CD14-positive monocyte (primary cell): ENCODE measurements at regions not wholly inside any gene's neighbourhood (a gene's known extent, or its start where the extent isn't known, plus 50 kb on each side); places are given as distances from the start of the nearest gene placed in this dataset.

ENCODE experiments used
- DNase-seq, 3 donors: peaks; one replicate each; pipeline ENCODE4 v3.0.0-alpha.2; 2011 to 2022
- H2AFZ ChIP-seq: 2 replicates; pipeline ENCODE4 v1.6.0; 2012; ENCODE audit warnings: mild to moderate bottlenecking, low read depth, low read length, inconsistent platforms; ENCODE audit not compliant: insufficient read depth, poor library complexity, severe bottlenecking
- H3K27ac ChIP-seq, 2 donors: 1 replicate in 1 of 2; 2 replicates in 1 of 2; pipeline ENCODE4 v1.5.1; 2012 to 2013; ENCODE audit warnings: low read length in 2 of 2, control low read depth in 1 of 2, inconsistent platforms in 1 of 2, low read depth in 1 of 2, mild to moderate bottlenecking in 1 of 2
- H3K27me3 ChIP-seq, 2 donors: one replicate each; pipeline versions ENCODE4 v1.6.0 to v1.6.1; 2011 to 2013; ENCODE audit warnings: low read length in 2 of 2; ENCODE audit not compliant: control insufficient read depth in 2 of 2, insufficient read depth in 2 of 2
- H3K36me3 ChIP-seq, 2 donors: replicated peaks in 1 of 2; 1 replicate in 1 of 2; 2 replicates in 1 of 2; pipeline versions ENCODE4 v1.5.1 to v1.6.1; 2012 to 2013; ENCODE audit warnings: low read length in 2 of 2, control low read depth in 1 of 2, inconsistent platforms in 1 of 2, mild to moderate bottlenecking in 1 of 2; ENCODE audit not compliant: insufficient read depth in 2 of 2, control insufficient read depth in 1 of 2
- H3K4me1 ChIP-seq, 2 donors: 1 replicate in 1 of 2; 2 replicates in 1 of 2; pipeline versions ENCODE4 v1.5.1 to v1.6.1; 2012 to 2013; ENCODE audit warnings: low read length in 2 of 2, control low read depth in 1 of 2, inconsistent platforms in 1 of 2, mild to moderate bottlenecking in 1 of 2, moderate library complexity in 1 of 2; ENCODE audit not compliant: insufficient read depth in 2 of 2, control insufficient read depth in 1 of 2
- H3K4me2 ChIP-seq: replicated peaks from 2 replicates; pipeline ENCODE3; 2012; ENCODE audit warnings: low read length, moderate library complexity, mild to moderate bottlenecking; ENCODE audit not compliant: poor library complexity, severe bottlenecking; ENCODE audit errors: extremely low read depth
- H3K4me3 ChIP-seq, 3 experiments: fragments of 200-600 bp in 1 of 3; sonication (generic) in 1 of 3; replicated peaks in 1 of 3; 1 replicate in 2 of 3; 2 replicates in 1 of 3; pipeline ENCODE4 v1.5.1; 2011 to 2013; ENCODE audit warnings: low read length in 3 of 3, mild to moderate bottlenecking in 3 of 3, control low read depth in 2 of 3, low read depth in 2 of 3, inconsistent platforms in 1 of 3, moderate library complexity in 1 of 3
- H3K79me2 ChIP-seq: 2 replicates; pipeline ENCODE4 v1.6.0; 2012; ENCODE audit warnings: mild to moderate bottlenecking, control low read depth, inconsistent platforms, low read length, moderate library complexity; ENCODE audit not compliant: insufficient read depth
- H3K9ac ChIP-seq: 2 replicates; pipeline ENCODE4 v1.6.0; 2017; ENCODE audit warnings: low read length, mild to moderate bottlenecking; ENCODE audit not compliant: insufficient read depth, poor library complexity, severe bottlenecking
- H3K9me3 ChIP-seq, 2 donors: replicated peaks in 1 of 2; 1 replicate in 1 of 2; 2 replicates in 1 of 2; pipeline versions ENCODE4 v1.5.1 to v1.6.1; 2012 to 2013; ENCODE audit warnings: low read length in 2 of 2, control low read depth in 1 of 2; ENCODE audit not compliant: control insufficient read depth in 1 of 2, insufficient read depth in 1 of 2
- H4K20me1 ChIP-seq: 2 replicates; pipeline ENCODE4 v1.6.0; 2012; ENCODE audit warnings: mild to moderate bottlenecking, low read length, control low read depth, moderate library complexity; ENCODE audit not compliant: insufficient read depth
- H3K27ac Mint-ChIP-seq, 7 donors: one replicate each; pipeline ENCODE4 v1.8.0; 2020; ENCODE audit warnings: mild to moderate bottlenecking in 7 of 7, mixed read lengths in 7 of 7, moderate library complexity in 6 of 7, inconsistent platforms in 2 of 7
- H3K27me3 Mint-ChIP-seq, 3 donors: one replicate each; pipeline ENCODE4 v1.8.0; 2021 to 2022; ENCODE audit warnings: low read depth in 3 of 3, mild to moderate bottlenecking in 3 of 3, mixed read lengths in 3 of 3, moderate library complexity in 3 of 3, inconsistent platforms in 1 of 3
- H3K36me3 Mint-ChIP-seq, 2 donors: one replicate each; pipeline ENCODE4 v1.8.0; 2020; ENCODE audit warnings: mixed read lengths in 2 of 2, inconsistent platforms in 1 of 2, mild to moderate bottlenecking in 1 of 2
- H3K4me1 Mint-ChIP-seq: one replicate; pipeline ENCODE4 v1.8.0; 2020; ENCODE audit warnings: mild to moderate bottlenecking, mixed read lengths
- H3K4me3 Mint-ChIP-seq, 2 donors: one replicate each; pipeline ENCODE4 v1.8.0; 2020; ENCODE audit warnings: mild to moderate bottlenecking in 2 of 2, mixed read lengths in 2 of 2, moderate library complexity in 1 of 2
- H3K9me3 Mint-ChIP-seq, 7 donors: one replicate each; pipeline ENCODE4 v1.8.0; 2020 to 2022; ENCODE audit warnings: mixed read lengths in 7 of 7, mild to moderate bottlenecking in 6 of 7, moderate library complexity in 6 of 7, inconsistent platforms in 2 of 7
- WGBS: methylation state at CpG from one replicate; pipeline ENCODE4 v1.1.5; 2013; ENCODE audit warnings: missing lambda C conversion rate; ENCODE audit not compliant: insufficient coverage; 5-methylcytosine and 5-hydroxymethylcytosine counted together
- intact Hi-C, 2 donors: fragments of 100-400 bp; cut with micrococcal nuclease; formaldehyde crosslinking; loops; one replicate each; pipeline versions ENCODE4 v1.15.0 to v1.15.1; 2023
- TF ChIP-seq, protein P1 (sequence below): fragments of 200-600 bp; IDR thresholded peaks from one replicate; pipeline ENCODE4 v1.8.0; 2022; ENCODE audit warnings: antibody characterized with exemption, mild to moderate bottlenecking

DNA sequence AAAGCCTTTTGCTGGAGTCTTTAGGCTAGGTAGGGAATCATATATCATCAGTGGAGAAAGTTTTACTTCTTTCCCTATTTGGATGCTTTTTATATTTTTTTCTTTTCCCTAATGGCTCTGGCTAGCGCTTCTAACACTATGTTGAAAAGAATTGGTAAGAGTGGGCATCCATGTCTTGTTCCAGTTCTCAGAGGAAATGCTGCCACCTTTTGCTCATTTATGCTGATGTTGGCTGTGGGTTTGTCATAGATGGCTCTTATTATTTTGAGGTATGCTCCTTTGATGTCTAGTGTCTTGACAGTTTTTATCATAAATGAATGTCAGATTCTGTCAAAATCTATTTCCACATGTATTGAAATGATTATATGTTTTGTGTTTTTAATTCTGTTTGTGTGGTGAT lies 1544.1 kb downstream of the REEP3 start:
- TF ChIP-seq, protein P1, sequence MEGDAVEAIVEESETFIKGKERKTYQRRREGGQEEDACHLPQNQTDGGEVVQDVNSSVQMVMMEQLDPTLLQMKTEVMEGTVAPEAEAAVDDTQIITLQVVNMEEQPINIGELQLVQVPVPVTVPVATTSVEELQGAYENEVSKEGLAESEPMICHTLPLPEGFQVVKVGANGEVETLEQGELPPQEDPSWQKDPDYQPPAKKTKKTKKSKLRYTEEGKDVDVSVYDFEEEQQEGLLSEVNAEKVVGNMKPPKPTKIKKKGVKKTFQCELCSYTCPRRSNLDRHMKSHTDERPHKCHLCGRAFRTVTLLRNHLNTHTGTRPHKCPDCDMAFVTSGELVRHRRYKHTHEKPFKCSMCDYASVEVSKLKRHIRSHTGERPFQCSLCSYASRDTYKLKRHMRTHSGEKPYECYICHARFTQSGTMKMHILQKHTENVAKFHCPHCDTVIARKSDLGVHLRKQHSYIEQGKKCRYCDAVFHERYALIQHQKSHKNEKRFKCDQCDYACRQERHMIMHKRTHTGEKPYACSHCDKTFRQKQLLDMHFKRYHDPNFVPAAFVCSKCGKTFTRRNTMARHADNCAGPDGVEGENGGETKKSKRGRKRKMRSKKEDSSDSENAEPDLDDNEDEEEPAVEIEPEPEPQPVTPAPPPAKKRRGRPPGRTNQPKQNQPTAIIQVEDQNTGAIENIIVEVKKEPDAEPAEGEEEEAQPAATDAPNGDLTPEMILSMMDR: no peak
- Mint-ChIP-seq H3K36me3 (no peaks in the 10 kb centered on the region), H3K27me3 (no peaks in the 10 kb centered on the region), H3K4me1 (no peaks in the 10 kb centered on the region), H3K9me3 (peaks cover 0 to 2% (median 0%) of the 10 kb centered on the region in 7 donors), H3K27ac (no peak overlapping the region), H3K4me3 (no peak overlapping the region)
- DNase-seq: no peak
- Histone ChIP-seq H3K79me2 (no peaks in the 10 kb centered on the region), H3K4me3 (no peak overlapping the region), H4K20me1 (no peaks in the 10 kb centered on the region), H2AFZ (no peak overlapping the region), H3K4me2 (no peak overlapping the region), H3K27ac (no peak overlapping the region), H3K36me3 (no peaks in the 10 kb centered on the region), H3K9ac (no peak overlapping the region), H3K9me3 (no peaks in the 10 kb centered on the region), H3K4me1 (no peaks in the 10 kb centered on the region), H3K27me3 (no peaks in the 10 kb centered on the region)
- 86% methylated on average over 1 of the region's 1 CpG for WGBS
- intact Hi-C loops: no loop called here

- Mint-ChIP-seq H3K9me3 (peaks cover 8 to 31% (median 15%) of the 10 kb centered on the region in 7 donors), H3K27ac (no peak overlapping the region), H3K4me1 (no peaks in the 10 kb centered on the region), H3K4me3 (no peak overlapping the region), H3K27me3 (peaks cover 0 to 2% (median 0%) of the 10 kb centered on the region in 3 donors), H3K36me3 (no peaks in the 10 kb centered on the region)
- Histone ChIP-seq H3K4me2 (no peak overlapping the region), H2AFZ (no peak overlapping the region), H3K4me1 (no peaks in the 10 kb centered on the region), H3K79me2 (no peaks in the 10 kb centered on the region), H3K9ac (no peak overlapping the region), H3K27ac (no peak overlapping the region), H3K4me3 (no peak overlapping the region), H3K36me3 (no peaks in the 10 kb centered on the region), H3K9me3 (peaks cover 37 to 42% of the 10 kb centered on the region in 2 donors), H4K20me1 (no peaks in the 10 kb centered on the region), H3K27me3 (no peaks in the 10 kb centered on the region)
- TF ChIP-seq, protein P1: no peak
- DNase-seq: no peak
- intact Hi-C loops: no loop called here
- 65% methylated on average over 6 of the region's 6 CpGs for WGBS
Observed at GRCh38 chr10:65083222-65083621, 1562.0 kb downstream of the REEP3 start.
